K562 (cell line): ENCODE measurements at regions not wholly inside any gene's neighbourhood (a gene's known extent, or its start where the extent isn't known, plus 50 kb on each side); places are given as distances from the start of the nearest gene placed in this dataset.

ENCODE experiments used
- ATF7 ChIP-seq: fragments of 450-650 bp; IDR thresholded peaks from 2 replicates; pipeline ENCODE4 v1.7.1; 2014; ENCODE audit warnings: mild to moderate bottlenecking, moderate library complexity
- BRF1 ChIP-seq: IDR thresholded peaks from 3 replicates; pipeline ENCODE4 v1.6.1; 2011; ENCODE audit warnings: borderline replicate concordance, mild to moderate bottlenecking; ENCODE audit not compliant: insufficient read length; ENCODE audit errors: extremely low read depth
- CBFA2T2 ChIP-seq: fragments of 450-650 bp; conservative IDR thresholded peaks from 2 replicates; pipeline ENCODE4 v1.6.1; 2017; ENCODE audit warnings: mild to moderate bottlenecking
- DPF2 ChIP-seq: fragments of 450-650 bp; IDR thresholded peaks from 2 replicates; pipeline ENCODE4 v1.6.1; 2016
- ESRRA ChIP-seq: fragments of 450-650 bp; IDR thresholded peaks from 2 replicates; pipeline ENCODE4 v1.6.1; 2014; ENCODE audit warnings: low read depth, mild to moderate bottlenecking, moderate library complexity, borderline replicate concordance
- FOSL1 ChIP-seq: fragments of 200-800 bp; sonication (Bioruptor generic); conservative IDR thresholded peaks from 2 replicates; pipeline ENCODE4 v1.6.1; 2016; ENCODE audit warnings: missing genetic modification characterization, missing compliant biosample characterization
- IFI16 ChIP-seq: fragments of 250-450 bp; sonication (Bioruptor Pico); IDR thresholded peaks from 2 replicates; pipeline ENCODE4 v2.1.2; 2022; ENCODE audit warnings: mild to moderate bottlenecking, inconsistent platforms
- JUND ChIP-seq, 2 experiments: IDR thresholded peaks; 2 replicates in 1 of 2; 3 replicates in 1 of 2; pipeline ENCODE4 v1.6.1; 2011; ENCODE audit warnings: borderline replicate concordance in 2 of 2, low read depth in 2 of 2, low read length in 2 of 2, improper control_type of control experiment in 1 of 2, missing biosample characterization in 1 of 2, missing genetic modification characterization in 1 of 2, missing genetic modification reagents in 1 of 2
- NCOA6 ChIP-seq: fragments of 450-650 bp; IDR thresholded peaks from 2 replicates; pipeline ENCODE4 v1.6.1; 2017; ENCODE audit warnings: mild to moderate bottlenecking
- NCOR1 ChIP-seq: fragments of 450-650 bp; IDR thresholded peaks from 2 replicates; pipeline ENCODE4 v1.6.1; 2016; ENCODE audit warnings: mild to moderate bottlenecking, moderate library complexity
- SMARCA4 ChIP-seq: fragments of 450-650 bp; IDR thresholded peaks from 2 replicates; pipeline ENCODE4 v1.6.1; 2016
- TCF3 ChIP-seq: sonication (generic); formaldehyde crosslinking; IDR thresholded peaks from 2 replicates; pipeline ENCODE4 v1.4.0; 2020; ENCODE audit warnings: mild to moderate bottlenecking, missing genetic modification reagents
- TCF7L2 ChIP-seq: fragments of 150-350 bp; IDR thresholded peaks from 2 replicates; pipeline ENCODE4 v1.6.1; 2016; ENCODE audit warnings: low read depth, mild to moderate bottlenecking, low read length, moderate library complexity
- TEAD4 ChIP-seq, 2 experiments: sonication (generic) in 1 of 2; formaldehyde crosslinking in 1 of 2; IDR thresholded peaks; 2 replicates each; pipeline versions ENCODE4 v1.6.1 to v1.8.0; 2012 to 2022; ENCODE audit warnings: borderline replicate concordance in 1 of 2, inconsistent platforms in 1 of 2, low read length in 1 of 2, mild to moderate bottlenecking in 1 of 2, missing genetic modification reagents in 1 of 2
- ZNF436 ChIP-seq: fragments of 250-450, 450-650 bp; sonication (Bioruptor Pico); formaldehyde crosslinking; IDR thresholded peaks from 2 replicates; pipeline ENCODE4 v1.7.0; 2020; ENCODE audit warnings: mild to moderate bottlenecking
- TF ChIP-seq, protein P1 (sequence below): IDR thresholded peaks from 3 replicates; pipeline ENCODE4 v1.6.1; 2011; ENCODE audit warnings: borderline replicate concordance, mild to moderate bottlenecking, moderate library complexity; ENCODE audit not compliant: insufficient read length; ENCODE audit errors: extremely low read depth
- TF ChIP-seq, protein P2 (sequence below): fragments of 250-450 bp; sonication (Bioruptor Pico); IDR thresholded peaks from 2 replicates; pipeline ENCODE4 v1.5.0; 2020; ENCODE audit warnings: mild to moderate bottlenecking, borderline replicate concordance

DNA sequence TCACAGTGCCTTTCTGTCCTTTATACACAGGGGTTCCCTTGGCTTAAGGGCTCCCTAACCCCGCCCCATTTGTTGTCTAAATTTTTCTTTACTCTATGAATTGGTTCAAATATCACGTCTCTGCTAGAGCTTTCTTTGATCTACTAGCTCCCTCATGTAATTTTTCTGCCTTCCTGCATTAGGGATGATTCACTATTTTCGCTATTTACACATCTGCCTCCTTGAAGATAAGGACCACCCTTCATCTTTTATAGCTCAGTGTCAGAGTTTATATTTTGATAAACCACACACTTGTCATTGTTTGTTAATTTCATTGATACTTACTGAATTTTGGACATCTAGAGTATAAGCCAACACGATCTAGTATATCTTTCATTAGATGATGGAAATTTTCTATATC, 169.2 kb downstream of the LPIN1 start (continued):
- TF ChIP-seq, protein P1, sequence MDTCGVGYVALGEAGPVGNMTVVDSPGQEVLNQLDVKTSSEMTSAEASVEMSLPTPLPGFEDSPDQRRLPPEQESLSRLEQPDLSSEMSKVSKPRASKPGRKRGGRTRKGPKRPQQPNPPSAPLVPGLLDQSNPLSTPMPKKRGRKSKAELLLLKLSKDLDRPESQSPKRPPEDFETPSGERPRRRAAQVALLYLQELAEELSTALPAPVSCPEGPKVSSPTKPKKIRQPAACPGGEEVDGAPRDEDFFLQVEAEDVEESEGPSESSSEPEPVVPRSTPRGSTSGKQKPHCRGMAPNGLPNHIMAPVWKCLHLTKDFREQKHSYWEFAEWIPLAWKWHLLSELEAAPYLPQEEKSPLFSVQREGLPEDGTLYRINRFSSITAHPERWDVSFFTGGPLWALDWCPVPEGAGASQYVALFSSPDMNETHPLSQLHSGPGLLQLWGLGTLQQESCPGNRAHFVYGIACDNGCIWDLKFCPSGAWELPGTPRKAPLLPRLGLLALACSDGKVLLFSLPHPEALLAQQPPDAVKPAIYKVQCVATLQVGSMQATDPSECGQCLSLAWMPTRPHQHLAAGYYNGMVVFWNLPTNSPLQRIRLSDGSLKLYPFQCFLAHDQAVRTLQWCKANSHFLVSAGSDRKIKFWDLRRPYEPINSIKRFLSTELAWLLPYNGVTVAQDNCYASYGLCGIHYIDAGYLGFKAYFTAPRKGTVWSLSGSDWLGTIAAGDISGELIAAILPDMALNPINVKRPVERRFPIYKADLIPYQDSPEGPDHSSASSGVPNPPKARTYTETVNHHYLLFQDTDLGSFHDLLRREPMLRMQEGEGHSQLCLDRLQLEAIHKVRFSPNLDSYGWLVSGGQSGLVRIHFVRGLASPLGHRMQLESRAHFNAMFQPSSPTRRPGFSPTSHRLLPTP = no peak
- TF ChIP-seq FOSL1 = peak; percentile 74
- peak; percentile 38; the same call in 1 of the 2 replicates for TF ChIP-seq CBFA2T2
- no peak for TF ChIP-seq NCOA6
- no peak for TF ChIP-seq ATF7
- TF ChIP-seq DPF2 = peak; percentile 52; the same call in 1 of the 2 replicates
- TF ChIP-seq ESRRA = no peak
- TF ChIP-seq, protein P2, sequence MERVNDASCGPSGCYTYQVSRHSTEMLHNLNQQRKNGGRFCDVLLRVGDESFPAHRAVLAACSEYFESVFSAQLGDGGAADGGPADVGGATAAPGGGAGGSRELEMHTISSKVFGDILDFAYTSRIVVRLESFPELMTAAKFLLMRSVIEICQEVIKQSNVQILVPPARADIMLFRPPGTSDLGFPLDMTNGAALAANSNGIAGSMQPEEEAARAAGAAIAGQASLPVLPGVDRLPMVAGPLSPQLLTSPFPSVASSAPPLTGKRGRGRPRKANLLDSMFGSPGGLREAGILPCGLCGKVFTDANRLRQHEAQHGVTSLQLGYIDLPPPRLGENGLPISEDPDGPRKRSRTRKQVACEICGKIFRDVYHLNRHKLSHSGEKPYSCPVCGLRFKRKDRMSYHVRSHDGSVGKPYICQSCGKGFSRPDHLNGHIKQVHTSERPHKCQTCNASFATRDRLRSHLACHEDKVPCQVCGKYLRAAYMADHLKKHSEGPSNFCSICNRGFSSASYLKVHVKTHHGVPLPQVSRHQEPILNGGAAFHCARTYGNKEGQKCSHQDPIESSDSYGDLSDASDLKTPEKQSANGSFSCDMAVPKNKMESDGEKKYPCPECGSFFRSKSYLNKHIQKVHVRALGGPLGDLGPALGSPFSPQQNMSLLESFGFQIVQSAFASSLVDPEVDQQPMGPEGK (CRISPR knock-in tag) = no peak
- TF ChIP-seq ZNF436 (CRISPR knock-in tag) = no peak
- TF ChIP-seq TCF3 (CRISPR knock-in tag) = peak; percentile 69
- peak; percentile 53; the same call in 1 of the 2 replicates for TF ChIP-seq SMARCA4
- TF ChIP-seq JUND (IDR thresholded peaks at IDR 0.05; ENCODE audit: borderline replicate concordance, low read depth, low read length) = 0 out of 2 replicates have a peak, but pooled peaks have one; percentile 57
- peak; percentile 27; the same call in 1 of the 3 replicates for TF ChIP-seq JUND (tag; IDR thresholded peaks at IDR 0.05; ENCODE audit: borderline replicate concordance, low read depth, low read length)
- peak; percentile 57; the same call in 1 of the 2 replicates for TF ChIP-seq TEAD4 (IDR thresholded peaks at IDR 0.05; ENCODE audit: low read length)
- TF ChIP-seq TEAD4 (CRISPR knock-in tag; IDR thresholded peaks at IDR 0.05; ENCODE audit: borderline replicate concordance) = no peak
- TF ChIP-seq BRF1 = no peak
- 0 out of 2 replicates have a peak, but pooled peaks have one; percentile 18 for TF ChIP-seq NCOR1
- TF ChIP-seq IFI16 = no peak
- TF ChIP-seq TCF7L2 = no peak
